ENCODE measurements at regions not wholly inside any gene's neighbourhood (a gene's known extent, or its start where the extent isn't known, plus 50 kb on each side); places are given as distances from the start of the nearest gene placed in this dataset.

- H3K27me3 ChIP-seq: no peaks in the 10 kb centered on the region
- H3K9me3 ChIP-seq (replicated peaks in 1 of 3): no peaks in the 10 kb centered on the region
- no peak for DNase-seq
- no peaks in the 10 kb centered on the region for H3K36me3 ChIP-seq (replicated peaks in 1 of 2)
- H3K4me1 ChIP-seq (replicated peaks in 1 of 2): peaks cover 0 to 10% of the 10 kb centered on the region in 2 donors
- no peak overlapping the region for H3K4me3 ChIP-seq
- TF ChIP-seq CTCF (IDR thresholded peaks at IDR 0.05) (no peak), POLR2A (IDR thresholded peaks at IDR 0.05) (no peak)
- intact Hi-C loops (cut with DNase I): no loop called here
- WGBS, 4 donors: 73 to 85% (median 77%) methylated on average over 5 of the region's 5 CpGs
- no peak overlapping the region for H3K27ac ChIP-seq
Observed at GRCh38 chr9:71632776-71633175, 135.5 kb downstream of the CEMIP2 start.

DNA sequence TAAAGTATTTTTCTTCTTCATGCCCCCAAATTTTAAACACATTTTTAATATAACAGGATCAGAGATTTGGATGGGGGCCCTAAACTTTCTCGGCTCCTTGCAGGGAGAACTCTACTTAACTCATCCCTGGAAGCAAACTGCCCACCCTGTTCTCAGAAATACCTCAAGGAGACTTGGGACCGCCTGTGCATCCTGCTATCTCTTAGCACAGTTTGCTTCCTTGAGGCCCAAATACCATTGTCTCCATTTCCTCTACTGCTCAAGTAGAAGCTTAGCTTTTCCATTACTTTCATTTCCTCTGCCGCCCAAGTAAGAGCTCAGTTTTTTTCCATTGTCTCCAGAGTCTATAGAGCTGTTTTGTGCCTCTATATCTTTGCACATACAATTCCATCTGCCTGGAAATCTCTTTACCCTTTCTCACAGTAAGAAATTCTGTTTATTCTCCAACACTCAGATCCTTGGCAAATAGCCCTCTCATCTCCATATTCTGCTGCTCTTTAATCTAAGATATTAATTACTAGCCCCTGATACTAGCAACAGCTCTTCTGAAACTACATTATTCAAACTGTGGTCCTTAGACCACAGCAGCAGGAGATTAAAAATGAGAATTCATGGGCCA is 137.8 kb downstream of the CEMIP2 start:
- peak in 2 of 7 donors; percentile 4 to 15 for DNase-seq
- TF ChIP-seq CTCF (IDR thresholded peaks at IDR 0.05): no peak
- TF ChIP-seq POLR2A (IDR thresholded peaks at IDR 0.05): no peak
- Histone ChIP-seq H3K36me3 (replicated peaks in 1 of 2) (no peaks in the 10 kb centered on the region), H3K27ac (peak overlapping the region in 2 of 5 donors; percentile 48 to 53), H3K9me3 (replicated peaks in 1 of 3) (no peaks in the 10 kb centered on the region), H3K27me3 (no peaks in the 10 kb centered on the region), H3K4me1 (replicated peaks in 1 of 2) (peaks cover 0 to 8% of the 10 kb centered on the region in 2 donors), H3K4me3 (no peak overlapping the region)
- WGBS, 4 donors: 63 to 79% (median 68%) methylated on average over 3 of the region's 3 CpGs
- intact Hi-C loops (cut with DNase I): no loop called here

DNA sequence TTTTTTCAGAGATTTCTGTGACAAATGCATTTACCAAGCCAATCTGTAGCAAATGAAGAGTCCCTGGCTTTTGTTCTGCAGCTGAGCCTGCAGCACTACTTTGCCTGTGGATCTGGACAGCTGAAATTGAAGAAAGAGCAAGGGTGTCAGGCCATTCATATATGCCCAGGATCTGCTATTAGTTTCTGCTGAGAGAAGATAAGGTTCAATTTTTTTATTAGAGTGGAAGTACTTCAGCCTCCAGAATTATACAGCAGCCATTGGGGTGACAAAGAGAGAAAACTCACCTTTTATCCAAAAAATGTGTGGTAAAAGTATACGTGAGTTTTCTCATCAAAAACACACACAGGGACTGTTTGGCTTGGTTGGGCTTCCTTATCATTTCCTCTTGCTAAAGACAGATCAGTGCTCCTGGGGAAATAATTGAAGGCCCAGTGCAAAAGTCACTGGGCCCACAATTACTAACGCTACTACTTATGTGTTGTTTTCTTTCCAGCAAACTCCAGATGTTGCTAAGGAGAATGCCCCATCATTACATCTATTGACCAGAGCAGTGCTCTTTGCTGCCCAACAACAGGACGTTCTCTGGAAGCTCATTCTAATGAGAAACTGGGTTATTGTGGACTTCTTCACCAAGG is 138.6 kb downstream of the CEMIP2 start:
- DNase-seq: no peak
- peaks cover 0 to 8% of the 10 kb centered on the region in 2 donors for H3K4me1 ChIP-seq (replicated peaks in 1 of 2)
- TF ChIP-seq CTCF (IDR thresholded peaks at IDR 0.05) (no peak), POLR2A (IDR thresholded peaks at IDR 0.05) (no peak)
- H3K4me3 ChIP-seq: no peak overlapping the region
- no peaks in the 10 kb centered on the region for H3K27me3 ChIP-seq
- no peaks in the 10 kb centered on the region for H3K9me3 ChIP-seq (replicated peaks in 1 of 3)
- H3K27ac ChIP-seq: peak overlapping the region in 2 of 5 donors; percentile 10 to 53
- 42 to 49% (median 47%) methylated on average over 3 of the region's 3 CpGs for WGBS, 4 donors
- intact Hi-C loops (cut with DNase I): no loop called here
- no peaks in the 10 kb centered on the region for H3K36me3 ChIP-seq (replicated peaks in 1 of 2)

DNA sequence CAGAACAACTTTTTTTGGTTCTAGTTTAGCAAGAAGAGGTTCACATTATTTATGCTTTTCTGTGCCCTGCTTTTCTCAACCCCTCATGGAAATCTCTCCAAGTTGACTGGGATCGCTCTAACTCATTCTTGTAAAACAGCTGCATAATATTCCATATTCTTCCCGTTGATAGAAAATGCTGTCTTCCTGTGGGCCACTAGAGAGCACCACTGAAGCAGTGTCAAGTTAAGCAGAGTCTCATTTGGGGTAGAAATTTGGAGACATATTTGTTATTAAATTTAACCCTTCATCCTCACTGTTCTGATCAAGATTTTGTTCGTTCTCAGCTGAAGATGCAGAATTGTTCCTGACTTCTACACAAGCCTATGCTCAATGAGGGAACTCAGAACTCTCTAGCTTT is 140.1 kb downstream of the CEMIP2 start:
- intact Hi-C loops (cut with DNase I): no loop called here
- WGBS, 4 donors: 88 to 95% (median 89%) methylated on average over 3 of the region's 3 CpGs
- no peaks in the 10 kb centered on the region for H3K27me3 ChIP-seq
- H3K9me3 ChIP-seq (replicated peaks in 1 of 3): no peaks in the 10 kb centered on the region
- no peak overlapping the region for H3K4me3 ChIP-seq
- no peak for TF ChIP-seq POLR2A (IDR thresholded peaks at IDR 0.05)
- TF ChIP-seq CTCF (IDR thresholded peaks at IDR 0.05): peak in 3 of 6 experiments; percentile 10 to 28 (median 18)
- no peaks in the 10 kb centered on the region for H3K36me3 ChIP-seq (replicated peaks in 1 of 2)
- H3K4me1 ChIP-seq (replicated peaks in 1 of 2): peaks cover 0 to 8% of the 10 kb centered on the region in 2 donors
- no peak for DNase-seq
- no peak overlapping the region for H3K27ac ChIP-seq
